A172 (cell line): ENCODE measurements at regions not wholly inside any gene's neighbourhood (a gene's known extent, or its start where the extent isn't known, plus 50 kb on each side); places are given as distances from the start of the nearest gene placed in this dataset.
"Not testable (repeated sequence)": the region's sequence is repeated elsewhere in the genome, so short reads cannot be mapped to it uniquely, and the experiment has no call there.

Source experiments
- DNase-seq: peaks from one replicate; pipeline ENCODE4 v3.0.0-alpha.2; 2015; ENCODE audit warnings: low spot score

DNA sequence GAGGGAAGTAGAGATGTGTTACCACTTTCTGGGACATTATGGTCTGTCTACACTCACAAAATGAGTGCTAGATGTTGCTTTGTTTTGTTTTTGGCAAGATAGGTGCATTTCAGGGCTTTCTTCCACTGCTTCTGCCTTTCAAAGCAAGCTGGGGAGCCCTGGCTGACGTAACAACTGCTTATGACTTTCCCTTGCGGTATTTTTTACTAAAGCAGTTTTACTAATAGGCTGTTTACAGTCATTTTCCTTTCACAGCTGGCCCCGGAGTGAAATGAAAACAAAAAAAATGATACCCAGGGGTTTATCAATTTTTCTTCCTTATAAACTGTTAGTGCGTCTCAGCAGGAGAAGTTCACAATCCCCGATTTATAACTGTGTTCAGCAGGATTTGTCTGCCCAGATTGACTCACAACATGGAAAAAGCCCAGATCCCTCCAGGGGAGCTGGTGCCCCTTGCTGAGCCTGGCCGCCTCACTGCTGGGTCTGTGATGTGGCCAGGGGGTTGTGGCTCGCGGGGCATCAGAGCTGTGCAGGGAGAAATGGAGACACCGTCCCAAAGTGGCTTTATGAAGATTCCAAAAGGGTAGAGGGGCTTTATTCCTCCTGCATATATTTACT is 184.4 kb upstream of the HS3ST3A1 start:
- peak; percentile 32 for DNase-seq

DNA sequence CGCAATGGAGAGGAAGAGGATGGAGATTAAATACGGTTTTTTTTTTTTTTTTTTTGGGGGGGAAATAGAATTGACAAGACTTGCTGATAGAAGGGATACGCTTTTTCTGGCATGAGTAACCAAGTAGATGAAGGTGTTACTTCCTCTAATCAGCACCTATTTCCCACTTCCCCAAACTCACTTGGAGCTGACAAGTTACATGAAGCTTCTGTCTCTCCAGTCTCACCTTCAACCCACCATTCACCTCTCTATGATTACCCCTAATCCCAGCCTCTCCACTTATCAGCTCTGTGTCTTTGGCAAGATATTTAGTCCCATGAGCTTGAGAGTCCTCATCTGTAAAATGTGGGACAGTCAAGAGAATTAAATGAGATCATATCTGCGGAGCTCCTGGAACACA is 185.9 kb upstream of the HS3ST3A1 start:
- DNase-seq, result no peak

DNA sequence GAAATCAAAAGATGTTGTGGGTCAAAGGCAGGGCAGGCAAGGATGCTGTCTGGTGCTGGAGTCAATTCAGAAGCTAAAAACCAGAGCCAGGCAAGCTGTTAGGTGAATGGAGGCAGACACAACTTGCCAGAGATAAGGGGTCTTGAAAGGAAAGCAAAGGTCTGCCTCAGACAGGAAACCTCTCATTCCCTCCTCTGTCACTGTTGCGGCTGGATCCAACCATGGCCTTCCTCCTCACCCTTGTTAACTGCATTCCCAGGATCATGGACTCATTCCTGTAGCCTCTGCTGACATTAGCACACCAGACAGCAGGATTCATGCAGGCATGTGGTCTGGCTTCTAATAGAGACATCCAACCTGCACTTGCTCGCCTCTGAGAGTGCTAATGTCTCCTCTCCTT is 186.7 kb upstream of the HS3ST3A1 start:
- DNase-seq, result no peak

DNA sequence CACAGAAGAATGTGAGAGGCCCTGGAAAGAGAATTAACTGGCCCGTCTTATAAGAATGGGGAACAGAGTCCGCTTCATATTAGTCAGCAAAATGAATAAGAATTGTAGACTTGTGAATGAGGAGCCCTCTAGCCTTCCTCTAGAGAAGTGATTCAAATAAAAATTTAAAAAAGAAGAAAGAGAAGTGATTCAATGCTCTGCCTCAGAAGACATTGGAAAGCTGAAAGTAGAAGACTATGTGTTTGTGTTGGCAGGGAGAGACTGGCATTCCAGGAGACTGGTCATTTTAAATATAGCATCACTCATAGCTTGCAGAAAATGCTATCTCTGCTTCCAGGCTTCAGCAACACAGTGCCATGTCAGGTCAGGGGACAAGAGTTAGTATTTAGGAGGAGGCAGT is 190.6 kb upstream of the HS3ST3A1 start:
- DNase-seq, result peak; percentile 29

DNA sequence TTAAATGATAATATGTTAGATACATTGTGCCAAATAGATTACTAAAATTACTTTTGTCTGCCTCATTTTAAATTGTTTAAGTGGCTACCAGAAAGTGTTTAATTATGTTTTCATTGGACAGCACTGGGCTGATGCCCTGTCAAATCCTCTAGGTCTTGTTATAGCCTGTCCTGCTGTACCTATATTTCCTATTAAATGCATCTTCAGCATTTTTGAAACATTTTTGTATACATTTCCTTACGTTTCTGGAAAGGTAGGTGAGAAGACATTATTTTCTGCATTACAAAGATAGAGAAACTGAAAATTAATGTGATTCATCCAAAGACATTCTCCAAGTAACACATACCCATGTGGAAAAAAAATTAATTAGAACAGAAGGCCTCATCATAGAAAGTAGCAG is 192.2 kb upstream of the HS3ST3A1 start:
- no peak for DNase-seq

DNA sequence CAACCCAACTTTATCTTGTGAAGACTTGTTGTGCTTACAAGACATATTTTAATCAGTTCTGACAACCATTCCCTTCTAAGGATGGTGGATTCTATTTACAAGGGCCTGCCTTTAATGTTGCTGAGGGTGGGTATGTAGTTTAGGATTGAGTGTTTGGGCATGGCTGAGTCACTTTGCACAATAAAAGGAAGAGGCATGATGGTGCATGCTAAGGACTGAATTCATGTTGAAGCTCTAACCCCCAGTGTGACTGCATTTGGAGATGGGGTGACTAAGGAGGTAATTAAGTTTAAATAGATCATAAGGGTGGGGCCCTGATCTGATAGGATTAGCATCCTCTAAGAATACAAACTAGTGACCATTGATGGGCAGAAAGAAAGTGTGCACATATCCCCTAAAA is 196.1 kb upstream of the HS3ST3A1 start:
- no peak for DNase-seq

DNA sequence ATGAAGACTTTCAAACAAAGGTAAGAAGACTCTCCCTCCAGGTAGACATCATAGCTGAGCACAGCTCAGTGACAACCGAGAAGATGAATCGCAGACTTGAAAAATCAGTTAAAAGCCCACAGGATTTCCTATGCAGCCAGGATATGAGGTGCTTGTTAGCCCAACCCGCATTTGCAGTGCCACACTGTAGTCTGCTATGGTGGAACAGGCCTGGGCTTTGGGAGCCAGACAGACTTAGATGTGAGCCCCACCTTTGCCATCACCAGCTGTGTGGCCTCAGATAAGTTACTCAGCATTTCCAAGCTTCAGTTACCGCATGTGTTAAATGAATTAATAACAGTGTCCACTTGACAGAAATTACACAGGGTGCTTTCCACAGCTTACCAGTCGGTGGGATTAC is 204.4 kb upstream of the HS3ST3A1 start:
- no peak for DNase-seq

DNA sequence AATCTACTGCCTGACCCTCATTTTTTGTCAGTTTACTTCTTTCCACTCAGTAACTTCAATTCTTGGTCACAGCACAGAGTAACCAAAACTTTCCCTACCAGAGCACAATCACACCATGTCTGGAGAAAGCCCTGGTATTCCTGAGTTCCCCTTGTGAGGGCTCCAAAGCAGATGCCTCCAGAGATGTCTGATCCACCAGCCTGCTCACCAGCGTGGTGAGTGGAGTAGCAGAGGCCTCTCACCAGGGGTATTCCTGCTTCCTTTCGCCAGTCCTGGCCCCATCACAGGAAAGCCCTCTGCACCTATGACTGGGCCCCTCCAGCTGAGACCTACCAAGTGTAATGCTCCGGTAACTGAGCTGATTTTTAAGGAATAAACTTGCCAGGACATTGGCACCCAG is 205.4 kb upstream of the HS3ST3A1 start:
- DNase-seq, result no peak

DNA sequence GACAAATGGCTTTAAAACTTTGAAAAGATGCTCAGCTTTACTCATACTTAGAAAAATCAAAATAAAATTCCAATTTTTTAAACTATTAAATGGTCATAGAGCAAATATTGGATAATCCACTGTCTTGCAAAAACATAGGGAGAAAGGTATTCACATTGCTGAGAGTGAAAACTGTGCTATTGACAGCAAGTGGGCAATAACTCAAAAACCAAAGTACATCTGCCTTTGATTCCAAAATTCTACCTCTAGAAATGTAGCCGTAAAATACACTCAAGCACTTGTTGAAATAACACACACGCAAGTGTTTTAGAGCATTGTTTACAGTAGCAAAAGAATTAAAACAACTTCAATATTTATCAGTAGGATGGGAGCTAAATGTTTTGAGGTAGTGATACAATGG is 210.6 kb upstream of the HS3ST3A1 start:
- DNase-seq, result no peak

DNA sequence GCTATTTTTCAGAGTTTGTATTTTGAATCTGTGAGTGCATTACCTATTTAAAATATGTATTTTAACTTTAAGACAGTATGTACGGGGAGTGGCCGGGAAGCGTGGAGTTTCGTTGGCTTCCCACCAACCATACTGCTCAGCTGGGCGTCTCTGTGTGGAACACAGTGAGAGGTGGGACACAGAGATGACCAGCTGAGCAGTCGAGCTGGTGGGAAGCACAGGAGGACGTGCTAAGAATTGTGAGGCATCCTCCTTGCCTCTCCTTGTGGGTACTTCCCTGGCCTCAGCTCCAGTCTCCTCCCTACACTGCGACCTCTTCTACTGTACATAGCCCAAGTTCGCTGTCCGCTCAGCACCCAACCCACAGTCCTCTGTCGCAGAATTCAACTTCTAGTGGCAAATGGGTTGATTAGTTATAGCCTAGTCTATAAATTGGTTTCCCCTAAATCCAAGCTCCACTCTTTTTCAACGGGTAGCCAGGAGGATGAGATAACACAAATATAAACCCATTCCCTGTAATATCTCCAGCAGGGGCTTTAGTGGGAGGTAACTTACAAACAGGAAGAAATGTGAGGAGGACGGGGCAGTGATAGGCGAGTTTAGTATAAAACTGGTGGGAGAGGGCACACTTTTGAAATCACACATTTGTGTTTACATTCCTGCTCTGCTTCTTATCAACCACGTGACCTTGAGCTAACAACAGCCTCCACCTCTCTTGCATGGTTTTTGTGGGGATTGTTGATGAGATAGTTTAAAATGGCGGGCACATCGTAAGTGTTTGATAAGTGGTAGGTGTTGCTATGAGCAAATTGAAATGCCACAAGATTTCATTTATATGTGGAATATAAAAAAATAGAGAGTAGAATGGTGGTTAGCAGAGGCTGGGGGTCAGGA is 211.9 kb upstream of the HS3ST3A1 start:
- no peak for DNase-seq

DNA sequence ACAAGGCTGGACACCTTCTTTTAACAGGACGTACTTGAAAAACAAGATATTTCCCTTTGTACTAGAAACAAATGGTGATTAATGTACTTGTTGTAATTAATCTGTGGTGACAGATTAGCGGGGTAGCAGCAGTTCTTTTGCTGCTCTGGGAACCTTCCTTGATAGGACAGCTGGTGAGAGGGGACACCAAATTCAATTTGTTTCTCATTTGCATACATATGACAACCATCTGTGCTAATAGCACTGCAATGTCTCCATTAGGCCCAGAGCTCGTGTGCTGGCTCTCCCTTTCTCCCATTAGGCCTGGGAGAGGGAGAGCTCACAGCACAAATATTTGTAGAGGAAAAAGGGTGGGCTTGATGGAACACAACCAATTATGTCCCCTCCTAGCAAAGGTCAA is 221.0 kb upstream of the HS3ST3A1 start:
- no peak for DNase-seq

DNA sequence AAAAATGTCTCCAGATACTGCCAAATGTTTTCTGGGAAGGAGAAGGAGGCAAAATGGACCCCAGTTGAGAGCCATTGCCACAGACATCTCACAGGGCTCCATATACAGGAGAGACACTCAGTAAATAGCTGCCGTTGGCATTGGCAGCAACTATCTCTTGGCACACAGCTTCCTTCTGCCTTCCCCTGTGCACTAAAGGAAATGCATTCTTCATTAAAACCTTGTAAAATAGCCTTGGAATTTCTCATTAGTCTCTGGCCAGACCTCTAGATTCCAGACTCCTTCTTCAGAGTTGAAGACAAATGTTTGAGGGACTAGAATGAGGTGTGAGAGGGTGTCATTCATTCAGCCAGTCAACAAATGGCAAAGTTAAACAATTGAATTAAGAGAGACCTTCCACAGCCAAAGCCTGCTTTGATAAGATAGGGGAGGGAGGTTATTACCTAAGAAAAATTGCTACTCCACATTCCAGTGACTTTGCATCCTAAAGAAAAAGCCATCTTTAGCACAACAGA is 223.9 kb upstream of the HS3ST3A1 start:
- DNase-seq, result no peak

DNA sequence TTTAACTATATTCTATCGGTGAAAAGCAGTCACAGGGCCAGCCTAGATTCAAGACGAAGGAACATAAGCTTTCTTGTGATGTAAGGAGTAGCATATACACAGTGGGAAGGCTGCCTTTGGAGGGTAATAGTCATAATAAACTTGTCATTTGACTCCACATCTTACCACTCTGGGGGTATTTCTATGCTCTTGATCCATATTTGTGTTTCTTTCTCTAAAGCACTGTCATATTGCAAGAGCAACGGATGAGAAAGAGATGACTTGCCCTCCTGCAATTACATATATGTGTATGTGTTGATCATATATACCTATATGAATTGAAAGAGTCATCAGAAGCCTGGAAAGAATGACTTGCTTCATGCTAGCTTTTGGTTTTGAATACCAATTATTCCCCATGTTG is 225.4 kb upstream of the HS3ST3A1 start:
- no peak for DNase-seq

DNA sequence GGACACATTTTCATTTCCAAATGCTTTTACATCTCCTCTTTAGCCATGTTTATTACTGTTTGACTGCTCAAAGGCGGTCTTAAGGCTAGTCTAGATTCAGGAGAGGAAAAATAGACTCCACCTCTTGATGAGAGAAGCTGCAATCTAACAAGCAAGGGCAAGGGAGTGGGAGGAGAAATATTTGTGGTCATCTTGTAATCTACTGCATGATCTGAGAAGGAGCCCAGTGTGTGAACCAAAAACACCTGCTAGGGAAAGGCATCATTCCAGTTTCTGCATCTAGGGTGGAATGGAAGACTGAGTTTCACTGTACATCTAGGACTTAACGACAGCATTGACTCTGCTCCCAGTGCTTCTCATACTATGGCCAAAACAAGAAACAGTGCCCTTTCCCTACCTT is 232.2 kb upstream of the HS3ST3A1 start:
- DNase-seq, result peak; percentile 18

DNA sequence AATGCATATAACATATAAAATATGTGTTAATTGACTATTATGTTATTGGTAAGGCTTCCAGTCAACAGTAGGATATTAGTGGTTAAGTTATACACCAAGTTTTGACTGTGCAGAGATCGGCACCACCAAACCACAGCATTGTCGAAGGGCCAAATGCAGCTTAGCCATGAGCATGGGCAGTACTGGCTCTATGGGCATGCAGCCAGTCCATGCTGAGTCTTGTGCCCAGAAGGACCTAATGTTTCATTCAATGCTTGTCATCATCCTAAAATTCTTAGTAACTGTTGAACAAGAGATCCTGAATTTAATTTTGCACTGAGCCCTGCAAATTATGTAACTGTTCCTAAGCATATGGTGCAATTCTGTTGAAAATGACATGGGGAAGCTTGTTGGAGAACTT is 233.4 kb upstream of the HS3ST3A1 start:
- DNase-seq, result no peak

DNA sequence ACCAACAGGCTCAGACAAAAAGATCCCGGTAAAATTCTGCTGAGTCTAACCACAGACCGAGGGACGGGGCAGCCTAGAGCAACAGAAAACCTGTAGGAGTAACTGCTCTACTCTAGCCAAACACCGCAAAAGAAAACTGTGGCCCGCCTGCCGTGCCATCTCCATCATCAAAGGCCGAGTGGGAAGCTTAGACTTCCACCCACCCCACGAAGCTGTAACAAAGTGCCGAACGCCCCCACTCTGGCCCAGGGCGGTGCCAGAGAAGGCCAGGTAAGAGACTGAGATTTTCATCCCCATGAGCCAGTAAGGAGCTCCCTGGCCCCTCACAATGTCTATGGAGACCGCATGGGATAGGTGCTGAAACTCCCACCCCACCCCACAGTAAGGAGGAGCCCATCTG is 231.9 kb upstream of the COX10 start:
- DNase-seq, result no peak

DNA sequence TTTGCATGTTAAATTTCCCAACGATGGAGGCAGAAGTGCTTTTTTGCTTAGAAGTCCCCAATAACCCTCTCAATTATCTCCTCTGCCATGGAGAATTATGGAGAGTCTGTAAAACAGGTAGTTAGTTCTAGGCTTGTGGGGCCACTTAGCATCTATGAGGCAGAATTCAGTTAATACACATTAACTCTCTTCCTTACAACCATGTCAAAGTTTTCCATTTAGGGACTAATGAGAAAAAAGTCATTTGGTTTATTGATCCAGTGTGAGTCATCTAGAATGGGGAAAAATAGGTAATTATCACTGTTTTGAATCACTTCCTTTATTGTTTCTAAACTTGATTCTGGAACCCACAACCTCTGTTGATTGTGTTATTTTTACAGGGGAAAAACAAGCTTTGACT is 229.1 kb upstream of the COX10 start:
- DNase-seq, result no peak

DNA sequence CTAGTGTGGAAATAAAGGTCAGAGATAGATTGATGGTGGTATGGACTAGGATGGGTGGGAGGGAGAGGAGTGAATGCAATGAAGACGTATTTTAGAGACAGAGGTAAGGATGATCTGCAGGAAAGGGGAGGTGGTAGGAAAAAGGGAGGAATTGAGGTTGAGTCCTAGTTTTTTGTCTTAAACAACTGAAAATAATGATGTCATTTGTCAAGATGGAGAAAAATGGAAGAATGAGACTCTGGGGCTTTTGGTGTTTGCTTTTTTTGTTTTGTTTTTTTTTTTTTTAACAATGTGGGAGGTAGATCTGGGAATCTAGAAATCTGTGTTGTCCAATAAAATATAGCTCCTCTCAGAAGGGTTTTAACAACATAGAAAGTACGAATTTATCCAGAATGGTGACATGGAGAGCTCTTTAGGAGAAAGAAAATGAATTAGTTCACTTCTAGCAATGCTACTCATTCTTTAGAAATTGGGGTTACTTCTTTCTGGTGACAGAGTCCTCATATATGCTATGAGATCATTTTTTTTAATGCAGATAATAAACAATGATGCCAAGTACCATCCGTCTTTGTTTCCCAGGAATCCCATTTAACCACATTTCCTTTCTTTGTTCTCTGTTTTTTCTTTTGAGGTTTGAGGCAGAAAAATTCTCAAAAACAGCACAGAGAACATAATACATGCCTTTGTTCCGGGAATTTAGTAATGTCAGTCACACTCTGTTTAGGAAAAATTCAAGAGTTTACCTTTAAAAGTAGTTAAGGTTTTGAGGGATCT is 225.3 kb upstream of the COX10 start:
- no peak for DNase-seq

DNA sequence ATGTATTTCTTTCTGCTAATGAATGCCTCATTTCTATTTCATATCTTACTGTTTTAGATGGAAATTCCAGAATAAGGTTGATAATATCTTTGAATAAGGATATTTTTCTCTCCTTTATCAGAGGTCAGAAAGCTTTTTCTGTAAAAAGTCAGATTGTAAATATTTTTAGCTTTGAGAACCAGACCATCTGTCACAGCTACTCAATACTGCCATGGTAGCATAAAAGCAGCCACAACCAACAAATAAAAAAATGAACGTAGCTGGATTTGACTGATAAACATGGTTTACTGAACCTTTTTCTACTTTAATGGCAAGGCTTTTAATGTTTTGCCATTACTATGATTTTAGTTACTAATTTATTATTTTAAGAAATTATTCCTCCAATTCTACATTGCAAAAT is 217.4 kb upstream of the COX10 start:
- DNase-seq, result no peak

DNA sequence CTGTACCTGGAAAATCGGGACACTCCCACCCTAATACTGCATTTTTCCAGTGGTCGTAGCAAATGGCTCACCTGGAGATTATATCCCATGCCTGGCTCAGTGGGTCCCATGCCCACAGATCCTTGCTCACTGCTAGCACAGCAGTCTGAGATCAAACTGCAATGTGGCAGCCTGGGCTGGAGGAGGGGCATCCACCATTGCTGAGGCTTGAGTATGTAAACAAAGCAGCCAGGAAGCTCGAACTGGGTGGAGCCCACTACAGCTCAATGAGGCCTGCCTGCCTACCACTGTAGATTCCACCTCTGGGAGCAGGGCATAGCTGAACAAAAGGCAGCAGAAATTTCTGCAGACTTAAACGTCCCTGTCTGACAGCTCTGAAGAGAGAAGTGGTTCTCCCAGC is 213.6 kb upstream of the COX10 start:
- not testable (repeated sequence) for DNase-seq

DNA sequence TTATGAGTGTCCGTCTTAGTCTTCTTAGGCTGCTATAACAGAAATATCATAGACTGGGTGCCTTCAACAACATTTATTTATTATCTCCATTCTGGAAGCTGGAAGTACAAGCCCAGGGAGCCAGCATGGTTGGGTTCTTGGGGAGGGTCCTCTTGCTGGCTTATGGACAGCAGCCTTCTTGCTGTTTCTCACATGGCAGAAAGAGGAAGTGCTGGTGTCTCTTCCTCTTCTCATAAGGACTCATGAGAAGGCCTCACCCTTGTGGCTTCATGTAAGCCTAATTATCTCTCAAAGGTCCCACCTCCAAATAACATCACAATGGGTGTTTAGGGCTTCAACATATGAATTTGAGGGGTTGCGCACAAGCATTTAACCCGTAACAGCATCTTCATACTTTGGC is 207.0 kb upstream of the COX10 start:
- no peak for DNase-seq

DNA sequence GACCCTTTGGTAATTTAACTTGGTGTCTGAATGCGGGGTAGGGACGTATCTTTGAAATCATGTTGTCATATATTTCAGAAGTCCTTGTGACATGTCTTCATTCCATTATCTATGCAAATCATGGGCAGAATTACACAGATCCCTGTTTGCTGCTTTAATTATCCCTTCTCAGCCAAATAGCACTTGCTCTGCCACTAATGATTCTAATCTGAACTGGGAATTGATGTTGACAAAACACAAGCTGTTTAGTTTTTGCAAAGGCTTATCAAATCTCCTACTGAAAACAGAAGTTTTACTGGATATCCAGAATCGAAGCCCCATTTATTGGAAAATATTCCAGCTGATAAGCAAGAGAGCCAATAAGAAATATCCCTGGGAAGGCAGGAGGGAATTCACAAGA is 205.9 kb upstream of the COX10 start:
- DNase-seq, result no peak

DNA sequence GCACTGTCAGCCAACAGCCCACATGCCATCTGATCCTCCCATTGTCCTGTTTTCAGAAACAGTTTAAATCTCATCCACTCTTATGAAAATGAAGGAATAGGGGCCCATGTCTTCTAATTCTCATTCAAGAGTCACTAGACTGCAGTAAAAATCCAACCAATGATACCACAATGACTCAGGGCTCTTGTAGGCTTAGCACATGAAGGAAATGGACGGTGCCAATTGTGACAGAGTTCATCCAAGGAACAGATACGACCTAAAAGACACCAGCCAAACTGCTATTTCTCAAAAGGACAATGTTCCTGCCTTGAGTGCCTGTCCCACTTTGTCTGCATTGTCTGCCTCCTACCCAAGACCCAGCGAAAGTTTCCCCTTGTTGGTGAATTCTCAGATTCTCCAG is 204.8 kb upstream of the COX10 start:
- peak; percentile 25 for DNase-seq
